Kidney capillary endothelial cell (primary cell): ENCODE measurements at regions not wholly inside any gene's neighbourhood (a gene's known extent, or its start where the extent isn't known, plus 50 kb on each side); places are given as distances from the start of the nearest gene placed in this dataset.

Experiments
- DNase-seq: peaks from one replicate; pipeline ENCODE4 v3.0.0-alpha.2; 2018; ENCODE audit warnings: low spot score

DNA sequence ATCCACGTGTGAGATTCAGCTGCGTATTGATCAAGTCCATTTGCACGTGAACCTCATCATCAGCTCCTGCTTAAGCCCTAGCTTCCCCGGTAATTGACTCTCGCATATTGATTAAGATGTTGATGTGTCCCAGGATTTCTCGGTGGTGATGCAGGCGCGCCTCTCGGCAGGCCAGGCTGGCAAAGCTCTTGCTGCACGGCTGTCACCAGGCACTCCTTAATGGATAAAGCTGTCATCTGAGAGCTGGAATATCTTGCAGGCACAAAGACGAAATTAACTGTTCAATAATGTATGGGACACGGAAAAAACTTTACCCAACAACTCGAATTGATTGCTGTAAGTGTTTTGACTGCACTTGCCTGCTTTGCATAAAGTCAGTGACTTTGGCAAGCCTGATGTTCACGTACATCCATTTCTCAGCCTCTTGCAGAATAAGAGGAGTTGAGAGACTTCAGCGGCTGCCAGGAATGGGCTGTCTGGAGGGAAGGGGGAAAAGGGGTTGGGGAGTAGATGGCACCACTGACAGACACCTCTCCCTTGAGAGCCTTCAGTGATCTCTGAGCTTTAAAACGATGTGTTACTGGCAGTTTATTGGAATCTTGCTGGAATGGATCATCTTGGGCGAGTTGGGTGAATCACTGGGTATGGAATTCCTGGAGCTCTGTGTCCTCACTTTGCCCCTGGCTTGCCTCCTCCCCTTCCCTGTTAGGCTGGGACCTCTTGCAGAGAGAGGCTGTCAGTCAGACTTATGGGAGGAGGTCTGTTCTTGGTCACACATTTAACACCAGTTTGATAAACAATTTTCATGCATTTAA is 650.3 kb downstream of the CCDC171 start:
- DNase-seq, result no peak

DNA sequence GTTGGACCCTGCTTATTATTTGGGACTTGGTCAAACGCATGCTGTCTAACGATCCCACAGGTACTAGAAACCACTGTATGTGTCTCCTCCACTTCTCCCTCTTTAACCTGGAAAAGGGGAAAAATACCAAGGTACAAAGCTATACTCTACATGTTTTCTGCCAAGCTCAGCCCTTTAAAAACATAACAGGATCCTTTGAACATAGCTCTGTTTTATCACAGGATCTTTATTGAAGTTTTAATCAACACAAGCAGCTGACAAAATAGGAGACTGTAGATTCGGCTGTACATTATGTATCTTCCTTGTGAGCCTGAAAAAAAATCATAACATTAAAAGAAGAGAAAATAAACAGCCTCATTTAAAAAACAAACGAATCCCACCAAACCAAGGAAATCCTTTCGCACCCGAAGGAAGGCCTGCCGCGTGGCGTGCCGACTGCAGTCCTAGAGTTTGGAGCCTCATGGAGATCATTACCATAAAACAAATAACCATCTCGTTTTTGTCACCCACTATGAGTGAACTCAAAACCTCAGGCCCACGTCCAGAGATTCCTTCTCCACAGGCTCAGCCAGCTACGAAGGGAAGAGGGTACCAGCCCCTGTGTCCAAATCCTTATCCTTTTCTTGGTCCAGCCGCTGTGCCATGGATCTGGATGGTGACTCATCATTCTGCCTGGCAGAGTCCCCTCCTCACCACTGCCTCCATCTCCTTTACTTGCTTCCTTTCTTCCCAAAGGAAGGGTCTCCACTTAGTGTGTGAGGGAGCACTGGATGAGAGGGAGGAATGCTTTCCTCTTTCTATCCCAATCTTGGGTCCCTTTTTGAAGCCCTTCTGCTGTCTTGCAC is 651.1 kb downstream of the CCDC171 start:
- DNase-seq, result no peak

DNA sequence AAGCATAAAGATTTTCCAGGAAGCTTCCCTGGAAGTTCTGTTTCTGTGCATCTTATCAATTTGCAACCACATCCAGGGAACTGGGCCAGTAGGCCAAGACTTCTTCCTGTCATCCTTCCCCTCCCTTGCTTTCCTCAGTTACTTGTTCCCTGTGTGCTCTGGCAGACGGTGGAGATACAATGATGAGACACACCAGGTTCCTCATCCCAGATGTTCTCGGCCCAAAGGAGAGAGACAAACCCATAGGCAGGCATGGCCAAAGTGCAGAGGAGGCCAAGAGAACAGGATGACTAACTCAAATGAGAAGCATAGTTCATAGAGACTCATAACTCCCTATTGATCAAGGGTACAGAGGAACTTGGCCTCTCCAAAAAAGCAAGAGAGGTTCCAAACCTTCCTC is 652.6 kb downstream of the CCDC171 start:
- no peak for DNase-seq

DNA sequence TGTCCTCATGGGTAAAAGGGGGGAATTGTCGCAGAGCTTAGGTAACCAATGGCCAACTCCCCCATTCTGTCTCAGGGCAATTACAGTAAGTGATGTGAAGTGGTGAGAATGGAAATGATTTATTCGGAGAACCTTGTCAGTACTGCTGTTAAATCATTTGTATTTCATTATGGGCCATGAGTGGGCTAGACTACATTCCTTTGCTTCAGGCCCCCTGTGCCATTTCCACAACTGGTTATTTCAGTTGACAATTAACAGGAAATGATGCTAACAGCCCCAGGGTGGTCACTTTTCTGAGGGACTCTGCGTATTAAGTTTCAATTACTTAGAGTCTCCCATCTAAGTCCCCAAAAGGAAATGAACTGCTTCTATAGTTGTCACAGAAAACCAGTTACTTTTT is 653.7 kb downstream of the CCDC171 start:
- no peak for DNase-seq

DNA sequence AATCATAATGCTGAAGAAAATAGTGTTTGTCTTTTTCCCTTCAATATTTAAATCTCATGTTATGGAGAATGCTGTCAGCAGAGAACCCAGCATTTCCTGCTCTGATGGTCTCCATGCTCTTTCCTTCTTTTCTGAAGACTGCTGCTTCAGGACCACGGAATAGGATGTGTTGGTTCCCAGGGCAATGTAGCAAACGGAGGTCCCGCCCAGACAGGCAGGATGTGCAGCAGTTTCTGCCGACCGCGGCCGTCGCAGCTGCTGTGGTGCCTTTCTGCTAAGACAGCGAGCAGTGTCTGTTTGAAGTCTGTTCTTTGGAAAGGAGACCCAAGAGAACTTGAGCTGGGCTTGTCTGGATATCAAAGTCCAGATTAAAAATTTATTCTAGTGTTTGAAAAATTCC is 654.3 kb downstream of the CCDC171 start:
- DNase-seq, result peak; percentile 22

DNA sequence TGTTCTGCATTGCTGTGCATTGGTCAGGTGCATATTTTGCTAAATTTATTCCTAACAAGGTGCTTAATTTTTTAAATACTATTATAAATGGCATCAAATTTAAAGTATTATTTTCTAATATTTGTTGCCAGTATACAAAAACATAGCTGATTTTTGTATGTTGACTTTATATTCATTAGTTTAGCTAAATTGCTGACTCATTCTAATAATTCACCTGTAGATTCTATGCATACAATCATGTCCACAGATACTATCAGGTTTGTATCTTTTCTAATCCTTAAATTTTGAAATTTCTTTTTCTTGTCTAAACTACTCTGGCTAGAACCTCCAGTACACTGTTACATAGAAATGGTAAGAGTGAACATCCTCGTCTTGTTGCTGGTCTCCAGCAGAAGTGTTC is 657.6 kb downstream of the CCDC171 start:
- no peak for DNase-seq

DNA sequence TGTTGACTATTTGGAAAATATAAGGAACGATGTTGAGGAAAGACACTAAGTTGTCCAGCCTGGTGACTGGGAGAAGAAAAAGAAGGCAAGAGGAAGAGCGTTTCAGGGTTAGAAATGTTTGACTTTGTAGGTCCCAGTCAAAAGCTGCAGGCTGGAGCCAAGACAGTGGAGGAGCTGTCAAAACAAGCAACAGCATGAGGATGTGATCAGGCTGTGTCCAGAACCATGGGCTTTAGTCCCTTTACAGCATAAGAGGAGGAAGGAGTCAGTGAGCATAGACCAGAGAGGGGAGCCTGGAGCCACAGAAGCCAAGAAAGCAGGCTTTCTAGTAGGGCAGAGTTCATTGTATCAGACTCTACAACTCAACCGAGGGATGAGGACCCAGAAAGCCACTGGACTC is 658.5 kb downstream of the BNC2 start:
- no peak for DNase-seq

DNA sequence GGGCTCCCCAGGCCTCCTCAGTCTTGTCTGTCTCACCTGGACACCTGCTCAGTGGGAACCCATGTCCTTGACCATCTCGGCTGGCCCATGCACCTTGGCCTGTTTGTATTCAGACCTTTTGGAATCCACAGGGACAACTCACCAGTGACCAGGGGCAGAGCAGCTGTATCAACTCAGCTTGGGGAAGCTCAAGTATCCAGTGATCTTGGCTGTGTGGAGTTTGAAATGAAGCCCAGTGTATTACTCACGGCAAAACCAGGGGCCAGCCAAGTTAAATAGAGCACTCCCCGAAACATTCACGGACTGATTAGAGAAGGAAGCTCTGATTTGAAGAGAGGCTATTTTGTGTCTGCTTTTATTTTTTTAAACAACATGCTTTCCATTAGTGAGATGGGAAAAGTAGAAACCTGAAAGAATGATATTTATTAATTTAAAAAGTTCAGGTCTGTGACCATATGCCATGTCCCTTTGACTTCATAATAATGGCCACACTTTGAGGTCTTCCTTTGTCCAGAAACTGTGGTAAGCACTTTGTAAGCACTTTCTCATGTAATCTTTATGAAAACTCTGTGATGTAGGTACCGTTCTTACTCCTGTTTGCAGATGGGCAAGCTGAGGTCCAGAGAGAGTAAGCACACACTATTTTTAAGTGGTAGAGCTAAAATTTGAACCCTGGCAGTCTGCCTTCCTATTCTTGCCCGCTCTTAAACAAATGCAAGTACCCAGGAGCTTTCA is 656.5 kb downstream of the BNC2 start:
- no peak for DNase-seq

DNA sequence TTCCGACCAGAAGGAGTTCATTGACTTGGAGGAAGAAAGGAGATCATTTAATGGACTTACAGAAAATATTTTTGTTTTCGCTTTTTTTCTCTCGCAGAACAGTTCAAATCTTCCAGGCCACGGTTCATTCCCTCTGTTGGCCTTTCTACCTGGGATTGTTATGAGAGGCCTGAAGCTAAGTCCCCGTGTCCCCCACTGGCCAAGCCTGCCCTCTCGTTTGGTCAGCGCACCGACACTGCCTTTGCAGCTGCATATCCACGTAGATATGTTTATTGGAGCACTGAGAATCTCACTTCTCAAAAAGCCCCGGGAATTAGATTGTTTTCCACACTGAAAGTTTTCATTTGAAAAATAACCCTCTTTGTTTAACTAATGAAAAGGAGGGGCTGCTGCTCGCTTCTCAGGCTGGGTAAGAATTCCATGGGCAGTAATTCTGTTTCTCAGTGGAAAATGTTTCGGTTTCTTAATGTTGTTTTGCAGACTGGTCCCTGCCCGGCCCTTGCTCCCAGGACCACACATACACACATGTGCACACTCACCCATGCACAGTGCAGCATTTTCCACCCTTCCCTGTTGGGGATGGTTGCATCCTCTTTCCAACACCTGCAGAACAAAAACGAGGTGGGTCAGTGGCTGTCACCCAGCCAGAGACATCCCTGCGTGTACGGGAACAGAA is 655.7 kb downstream of the BNC2 start:
- DNase-seq, result no peak

DNA sequence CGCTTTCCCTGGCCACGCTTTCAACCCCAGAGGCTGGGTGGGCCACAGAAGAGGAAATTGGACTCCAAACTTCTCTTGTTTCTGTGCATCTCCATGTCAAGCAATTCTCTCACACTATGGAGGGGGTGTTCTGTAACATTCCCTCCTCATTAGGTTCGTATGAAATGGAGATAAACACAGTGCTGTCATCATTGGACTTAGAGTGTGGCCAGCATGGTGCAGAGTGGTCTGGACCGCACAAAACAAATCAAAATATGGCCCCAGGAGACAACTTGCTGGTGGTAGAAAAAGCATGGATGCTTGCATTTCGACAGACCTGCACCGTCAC is 655.2 kb downstream of the BNC2 start:
- DNase-seq, result no peak

DNA sequence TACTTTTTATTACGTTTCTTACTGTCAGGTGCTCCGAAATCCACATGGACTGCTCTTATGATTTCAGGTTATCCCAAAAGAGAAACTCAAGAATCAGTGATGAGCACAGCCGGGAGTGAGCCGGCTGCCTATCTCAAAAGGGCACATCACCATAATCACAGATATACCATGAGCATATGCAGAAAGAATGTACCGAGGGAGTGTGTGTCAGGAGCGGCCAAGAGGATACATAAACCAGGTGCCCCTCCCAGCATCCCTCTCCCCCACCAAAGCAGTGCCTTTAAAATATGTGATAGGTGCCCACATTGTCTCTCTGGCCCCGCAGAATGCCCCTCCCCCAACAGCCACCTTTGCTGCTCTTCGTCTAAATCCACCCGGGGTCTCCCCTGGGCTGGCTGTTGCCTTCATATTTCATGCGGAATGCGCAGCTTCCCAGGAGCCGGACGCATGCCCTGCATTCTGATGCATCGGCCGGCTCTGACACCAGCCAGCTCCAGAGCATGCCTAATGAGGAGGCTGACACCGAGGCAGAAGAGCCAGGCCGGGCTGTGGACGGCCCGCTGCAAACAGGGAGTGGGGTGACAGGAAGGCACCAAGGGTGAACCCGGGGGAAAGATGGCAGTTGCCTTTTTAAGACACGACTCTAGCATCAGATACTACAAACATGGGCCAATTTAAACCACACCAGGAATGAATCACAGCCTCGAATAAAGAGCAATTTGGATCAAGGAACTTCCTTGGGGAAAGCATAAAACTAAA is 652.3 kb downstream of the BNC2 start:
- no peak for DNase-seq

DNA sequence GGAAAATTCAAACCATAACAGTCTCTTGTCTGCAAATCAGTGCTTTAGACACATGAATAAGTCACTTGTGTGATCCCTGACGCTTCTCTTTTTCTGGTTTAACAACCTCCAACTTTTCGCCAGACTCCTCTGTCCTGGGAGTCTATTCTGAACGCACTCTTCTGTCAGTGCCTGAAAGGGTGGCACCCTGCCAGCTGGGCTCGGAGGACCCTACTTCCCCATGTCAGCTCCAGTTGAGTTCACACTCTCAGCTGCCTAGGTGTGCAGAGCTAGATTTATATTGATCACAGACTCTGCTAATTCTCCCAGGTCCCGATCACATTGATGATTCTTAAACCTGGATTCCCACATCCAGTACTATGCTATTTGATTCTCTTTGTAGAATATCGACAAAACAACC is 649.1 kb downstream of the BNC2 start:
- no peak for DNase-seq

DNA sequence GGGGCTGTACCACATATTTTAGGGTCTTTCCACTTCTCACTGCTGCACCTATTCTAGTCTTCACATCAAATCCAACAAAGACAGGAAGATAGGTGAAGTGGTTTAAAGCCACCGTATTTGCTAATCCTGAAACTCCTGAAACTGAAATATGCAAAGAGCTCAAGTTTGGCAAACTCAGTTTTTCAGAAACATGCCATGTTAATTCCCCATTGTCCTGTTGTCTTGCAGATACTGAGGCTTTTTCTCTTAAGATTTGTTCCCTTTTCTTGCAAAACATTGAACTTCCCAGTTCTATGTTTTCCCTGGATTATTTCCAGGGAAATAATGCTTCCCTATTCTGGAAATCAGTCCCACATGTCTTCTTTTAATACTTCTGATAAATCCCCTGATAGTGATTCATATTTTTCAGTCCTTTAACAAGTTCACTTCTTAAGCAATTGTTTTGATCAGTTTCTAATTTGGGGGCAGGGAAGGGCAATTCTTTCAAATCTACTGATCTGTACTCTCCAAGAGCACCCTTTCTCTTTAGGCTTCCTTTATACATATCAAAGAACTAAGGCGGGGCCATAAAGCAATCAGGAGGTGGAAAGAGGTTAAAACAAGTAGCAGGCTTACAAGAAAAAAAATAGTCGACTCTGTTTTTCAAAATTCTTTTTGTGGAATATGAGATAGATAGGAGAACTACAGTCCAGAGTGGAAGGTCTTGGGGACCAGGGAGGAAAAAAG is 648.5 kb downstream of the BNC2 start:
- no peak for DNase-seq

DNA sequence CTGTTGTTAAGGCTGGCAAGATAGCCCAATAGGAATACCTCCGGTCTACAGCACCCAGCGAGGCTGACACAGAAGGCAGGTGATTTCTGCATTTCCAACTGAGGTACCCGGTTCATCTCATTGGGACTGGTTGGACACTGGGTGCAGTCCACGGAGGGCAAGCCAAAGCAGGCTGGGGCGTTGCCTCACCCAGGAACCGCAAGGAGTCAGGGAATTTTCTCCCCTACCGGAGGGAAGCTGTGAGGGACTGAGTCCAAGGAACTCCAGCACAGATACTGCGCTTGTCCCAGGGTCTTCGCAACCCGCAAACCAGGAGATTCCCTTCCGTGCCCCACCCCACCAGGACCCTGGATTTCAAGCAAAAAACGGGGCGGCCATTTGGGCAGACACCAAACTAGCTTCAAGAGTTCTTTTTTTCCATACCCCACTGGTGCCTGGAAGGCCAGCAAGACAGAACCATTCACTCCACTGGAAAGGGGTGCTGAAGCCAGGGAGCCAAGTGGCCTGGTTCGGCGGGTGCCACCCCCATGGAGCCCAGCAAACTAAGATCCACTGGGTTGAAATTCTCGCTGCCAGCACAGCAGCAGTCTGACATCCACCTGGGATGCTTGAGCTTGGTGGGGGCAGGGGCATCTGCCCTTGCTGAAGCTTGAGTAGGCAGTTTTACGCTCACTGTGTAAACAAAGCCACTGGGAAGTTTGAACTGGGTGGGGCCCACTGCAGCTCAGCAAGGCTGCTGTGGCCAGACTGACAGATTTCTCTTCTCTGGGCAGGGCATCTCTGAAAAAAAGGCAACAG is 647.2 kb downstream of the BNC2 start:
- no peak for DNase-seq

DNA sequence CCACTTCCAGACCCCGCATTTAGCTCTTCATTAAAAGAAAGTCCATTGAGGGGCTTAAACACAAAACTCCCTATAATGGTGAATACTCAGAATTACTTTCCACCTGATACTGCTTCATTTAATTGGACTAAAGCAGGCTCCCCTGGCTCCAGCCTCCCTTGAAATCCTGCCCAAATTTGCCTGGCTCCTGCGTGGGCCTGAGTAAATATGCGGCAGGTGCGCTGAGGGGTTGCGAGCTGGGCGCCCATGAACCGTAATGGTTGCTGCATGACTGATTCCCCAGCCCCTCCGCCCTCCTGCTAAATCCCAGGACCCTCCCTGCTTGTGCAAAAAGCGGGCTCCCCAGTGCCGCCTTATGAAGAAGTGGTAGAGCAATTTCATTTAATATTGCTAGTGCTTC is 639.7 kb downstream of the BNC2 start:
- DNase-seq, result no peak

DNA sequence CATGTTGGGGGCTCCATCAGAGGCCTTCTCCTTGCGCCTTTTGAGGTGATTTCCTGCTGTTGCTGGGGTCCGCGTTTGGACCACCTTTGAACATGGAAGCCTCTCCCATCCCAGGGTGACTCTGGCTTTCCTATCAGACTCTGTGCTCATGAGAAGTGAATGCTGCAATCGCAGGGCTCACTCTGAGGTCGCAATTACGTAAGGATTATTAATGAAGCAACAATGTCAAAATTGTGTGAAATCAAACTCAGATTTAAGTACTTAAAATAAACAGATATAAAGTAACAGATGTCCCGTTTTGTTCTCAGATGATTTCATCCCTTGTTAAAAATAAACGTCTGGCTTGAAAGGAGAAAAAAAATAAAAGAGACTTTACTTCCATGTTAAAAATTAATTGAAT is 634.2 kb downstream of the BNC2 start:
- no peak for DNase-seq

DNA sequence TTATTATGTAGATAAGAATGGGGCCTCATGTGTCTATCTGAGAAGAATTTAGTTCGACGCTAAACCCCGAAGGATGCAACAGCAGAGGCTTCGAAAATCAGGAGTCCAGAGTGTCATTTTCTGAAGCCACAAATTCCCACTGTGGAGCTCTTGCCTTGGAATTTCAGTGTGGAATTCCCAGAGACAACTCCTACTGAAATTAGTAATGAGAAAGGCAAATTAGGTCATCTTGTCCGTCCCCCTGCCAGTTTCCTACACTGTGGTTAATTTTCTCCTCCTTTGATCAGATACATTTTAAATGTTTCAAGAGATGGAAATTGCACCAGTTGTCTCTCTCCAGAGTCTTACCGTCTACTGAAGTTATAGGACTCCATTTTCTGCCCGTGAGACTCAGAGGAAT is 633.6 kb downstream of the BNC2 start:
- no peak for DNase-seq

DNA sequence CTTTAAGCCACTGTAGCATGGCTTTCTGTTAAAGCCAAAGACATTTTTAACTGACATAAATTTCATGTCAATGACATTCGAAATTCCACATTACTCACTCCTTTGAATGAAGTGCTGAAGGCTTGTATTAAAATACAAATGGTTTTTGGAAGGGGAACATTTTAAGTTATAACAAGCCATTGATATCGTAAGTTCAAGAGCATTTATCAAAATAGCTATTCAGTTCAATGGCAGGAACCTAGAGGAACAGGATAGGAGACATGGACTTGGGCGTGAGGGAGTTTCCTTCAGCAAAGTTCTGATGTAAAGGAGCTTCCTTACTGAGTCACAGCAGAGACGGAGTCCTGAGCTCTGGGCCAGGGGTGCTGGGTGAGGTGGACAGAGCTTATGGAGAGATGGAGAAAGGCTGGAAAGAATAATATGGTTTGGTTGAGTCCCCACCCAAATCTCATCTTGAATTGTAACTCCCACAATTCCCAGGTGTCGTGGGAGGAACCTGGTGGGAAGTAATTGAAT is 631.8 kb downstream of the BNC2 start:
- DNase-seq, result no peak

DNA sequence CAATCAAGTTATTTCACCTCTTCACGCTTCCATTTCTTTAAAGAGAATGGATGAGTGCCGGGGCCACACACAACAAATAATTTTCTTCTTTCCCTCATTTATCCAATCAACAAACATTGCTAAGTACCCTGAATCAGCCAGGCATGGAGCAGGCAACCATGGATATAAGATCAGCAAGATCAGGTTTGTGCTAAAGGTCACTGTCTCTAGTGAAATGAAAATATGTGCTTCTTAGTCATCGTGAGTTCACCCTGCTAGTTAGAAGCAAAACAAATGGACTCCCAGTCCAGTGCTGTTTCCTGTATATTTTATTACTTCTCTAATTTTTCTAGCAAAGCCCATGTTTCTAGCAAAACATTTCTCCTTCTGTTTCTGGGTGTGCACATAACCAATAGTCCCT is 629.2 kb downstream of the BNC2 start:
- DNase-seq, result no peak

DNA sequence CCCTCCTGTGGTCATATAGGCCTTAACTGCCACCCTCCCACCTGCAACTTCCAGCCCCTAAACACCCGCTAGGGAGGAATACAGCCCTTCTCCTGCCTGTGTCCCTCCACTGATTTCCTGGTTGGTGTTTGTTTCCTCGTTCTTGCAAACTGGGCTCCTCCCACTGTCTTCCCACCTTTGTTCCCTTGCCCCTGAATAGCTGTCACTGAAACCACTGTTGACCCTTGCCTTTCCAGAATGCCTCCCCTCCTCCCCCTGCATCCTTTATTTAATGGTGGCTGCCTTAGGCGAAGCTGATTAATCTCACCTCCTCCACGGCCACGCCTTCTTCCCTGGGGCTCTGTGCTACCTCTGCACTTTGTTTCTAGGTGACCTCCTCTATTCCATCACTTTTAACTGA is 626.7 kb downstream of the BNC2 start:
- no peak for DNase-seq
